DOHH2 (cell line): ENCODE measurements at regions not wholly inside any gene's neighbourhood (a gene's known extent, or its start where the extent isn't known, plus 50 kb on each side); places are given as distances from the start of the nearest gene placed in this dataset.

Experiments used
- H3F3A ChIP-seq: fragments of 200-600 bp; sonication (generic), shearing (Covaris generic); 2 replicates; pipeline ENCODE4 v1.6.0; 2016; ENCODE audit warnings: antibody characterized with exemption, mild to moderate bottlenecking; ENCODE audit not compliant: control insufficient read depth, insufficient read depth
- H3K27ac ChIP-seq: fragments of 200-600 bp; sonication (generic); 2 replicates; pipeline ENCODE4 v1.5.1; 2014; ENCODE audit warnings: low read depth, mild to moderate bottlenecking, low read length, moderate library complexity
- H3K27me3 ChIP-seq: fragments of 200-600 bp; sonication (generic); 2 replicates; pipeline ENCODE4 v1.6.1; 2014; ENCODE audit warnings: mild to moderate bottlenecking, low read length, mixed read lengths; ENCODE audit not compliant: control insufficient read depth
- H3K36me3 ChIP-seq: fragments of 200-600 bp; sonication (generic); 2 replicates; pipeline ENCODE4 v1.6.1; 2014; ENCODE audit warnings: mild to moderate bottlenecking, low read length, moderate library complexity, mixed read lengths; ENCODE audit not compliant: control insufficient read depth
- H3K4me1 ChIP-seq: fragments of 200-600 bp; sonication (generic); 2 replicates; pipeline ENCODE4 v1.6.1; 2014; ENCODE audit warnings: mild to moderate bottlenecking, low read length, mixed read lengths; ENCODE audit not compliant: control insufficient read depth
- H3K4me2 ChIP-seq: fragments of 200-600 bp; sonication (generic); 2 replicates; pipeline ENCODE4 v1.6.0; 2014; ENCODE audit warnings: mild to moderate bottlenecking, low read length, moderate library complexity
- H3K4me3 ChIP-seq: fragments of 200-600 bp; sonication (generic); 2 replicates; pipeline ENCODE4 v1.5.1; 2014; ENCODE audit warnings: mild to moderate bottlenecking, low read length, mixed read lengths
- H3K79me2 ChIP-seq: fragments of 200-600 bp; sonication (generic); 2 replicates; pipeline ENCODE4 v1.6.1; 2014; ENCODE audit warnings: mild to moderate bottlenecking, low read length, mixed read lengths; ENCODE audit not compliant: control insufficient read depth
- H3K9me2 ChIP-seq: fragments of 200-600 bp; sonication (generic); replicated peaks from 2 replicates; pipeline ENCODE4 v1.6.1; 2014; ENCODE audit warnings: mild to moderate bottlenecking, low read length, mixed read lengths; ENCODE audit not compliant: control insufficient read depth
- H3K9me3 ChIP-seq: fragments of 200-600 bp; sonication (generic); 2 replicates; pipeline ENCODE4 v1.6.1; 2014; ENCODE audit warnings: antibody characterized with exemption, low read length, mixed read lengths; ENCODE audit not compliant: control insufficient read depth, insufficient read depth
- H4K20me1 ChIP-seq: fragments of 200-600 bp; sonication (generic); 2 replicates; pipeline ENCODE4 v1.6.0; 2014; ENCODE audit warnings: low read depth, mild to moderate bottlenecking, antibody characterized with exemption, low read length, moderate library complexity; ENCODE audit not compliant: control insufficient read depth, insufficient read depth
- EZH2phosphoT487 ChIP-seq: fragments of 200-600 bp; sonication (generic); IDR thresholded peaks from 2 replicates; pipeline ENCODE4 v1.6.1; 2017; ENCODE audit warnings: borderline replicate concordance, mild to moderate bottlenecking, antibody characterized with exemption, low read length, moderate library complexity, mixed read lengths
- TF ChIP-seq, protein P1 (sequence below): fragments of 200-600 bp; sonication (generic); IDR thresholded peaks from one replicate; pipeline ENCODE4 v1.5.1; 2014; ENCODE audit warnings: antibody characterized with exemption, mild to moderate bottlenecking, low read depth, low read length; ENCODE audit not compliant: poor library complexity, severe bottlenecking

DNA sequence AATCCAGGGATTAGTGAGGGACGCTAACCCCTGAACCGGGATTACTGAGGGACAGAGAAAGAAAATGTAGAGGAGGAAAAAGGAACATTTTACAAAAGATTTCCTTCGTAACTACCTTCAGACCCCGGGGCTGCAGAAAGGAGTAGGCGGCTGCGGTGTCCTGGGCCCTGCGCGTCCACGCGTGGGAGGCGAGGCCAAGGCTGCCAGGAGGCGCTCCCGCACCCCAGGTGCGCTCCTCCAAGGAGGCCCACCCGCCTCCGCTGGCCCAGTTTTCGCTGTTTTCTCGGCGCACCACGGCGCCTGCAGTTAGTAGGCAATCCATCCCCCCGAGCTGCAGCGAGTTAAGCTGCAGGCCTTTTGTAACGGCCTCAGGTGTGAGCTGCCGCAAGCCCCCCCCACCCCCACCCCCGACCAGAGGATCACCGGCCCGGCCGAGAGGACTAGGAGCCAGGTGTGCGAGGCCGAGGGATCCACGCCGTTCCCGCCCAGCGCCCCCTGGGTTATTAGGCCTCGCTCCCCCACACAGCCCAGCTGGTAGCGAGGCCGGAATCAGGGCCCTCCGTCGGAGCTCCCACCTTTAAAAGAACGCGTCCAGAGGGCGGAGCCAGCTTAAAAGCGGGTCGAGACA, 380.3 kb upstream of the ARID1B start:
- Histone ChIP-seq H3K9me2 (no peaks in the 10 kb centered on the region), H3K4me3 (no peak overlapping the region), H3K79me2 (no peaks in the 10 kb centered on the region), H3K27ac (no peak overlapping the region), H3K4me1 (no peaks in the 10 kb centered on the region), H3K9me3 (no peaks in the 10 kb centered on the region), H3F3A (no peaks in the 10 kb centered on the region), H3K4me2 (no peak overlapping the region), H3K27me3 (no peaks in the 10 kb centered on the region), H4K20me1 (no peaks in the 10 kb centered on the region), H3K36me3 (no peaks in the 10 kb centered on the region; the same call in 1 of the 2 replicates)
- TF ChIP-seq, protein P1, sequence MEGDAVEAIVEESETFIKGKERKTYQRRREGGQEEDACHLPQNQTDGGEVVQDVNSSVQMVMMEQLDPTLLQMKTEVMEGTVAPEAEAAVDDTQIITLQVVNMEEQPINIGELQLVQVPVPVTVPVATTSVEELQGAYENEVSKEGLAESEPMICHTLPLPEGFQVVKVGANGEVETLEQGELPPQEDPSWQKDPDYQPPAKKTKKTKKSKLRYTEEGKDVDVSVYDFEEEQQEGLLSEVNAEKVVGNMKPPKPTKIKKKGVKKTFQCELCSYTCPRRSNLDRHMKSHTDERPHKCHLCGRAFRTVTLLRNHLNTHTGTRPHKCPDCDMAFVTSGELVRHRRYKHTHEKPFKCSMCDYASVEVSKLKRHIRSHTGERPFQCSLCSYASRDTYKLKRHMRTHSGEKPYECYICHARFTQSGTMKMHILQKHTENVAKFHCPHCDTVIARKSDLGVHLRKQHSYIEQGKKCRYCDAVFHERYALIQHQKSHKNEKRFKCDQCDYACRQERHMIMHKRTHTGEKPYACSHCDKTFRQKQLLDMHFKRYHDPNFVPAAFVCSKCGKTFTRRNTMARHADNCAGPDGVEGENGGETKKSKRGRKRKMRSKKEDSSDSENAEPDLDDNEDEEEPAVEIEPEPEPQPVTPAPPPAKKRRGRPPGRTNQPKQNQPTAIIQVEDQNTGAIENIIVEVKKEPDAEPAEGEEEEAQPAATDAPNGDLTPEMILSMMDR = no peak
- no peak for TF ChIP-seq EZH2phosphoT487

GRCh38 chr6:156396068-156396771, 381.0 kb upstream of the ARID1B start:
- no peaks in the 10 kb centered on the region for H3F3A ChIP-seq
- no peak overlapping the region for H3K27ac ChIP-seq
- H3K4me1 ChIP-seq = no peaks in the 10 kb centered on the region
- TF ChIP-seq, protein P1 = no peak
- no peak for TF ChIP-seq EZH2phosphoT487
- no peak overlapping the region for H3K4me2 ChIP-seq
- H4K20me1 ChIP-seq = no peaks in the 10 kb centered on the region
- no peaks in the 10 kb centered on the region for H3K9me2 ChIP-seq
- H3K4me3 ChIP-seq = no peak overlapping the region
- H3K27me3 ChIP-seq = no peaks in the 10 kb centered on the region
- H3K36me3 ChIP-seq = no peaks in the 10 kb centered on the region; the same call in 1 of the 2 replicates
- no peaks in the 10 kb centered on the region for H3K9me3 ChIP-seq
- H3K79me2 ChIP-seq = no peaks in the 10 kb centered on the region

DNA sequence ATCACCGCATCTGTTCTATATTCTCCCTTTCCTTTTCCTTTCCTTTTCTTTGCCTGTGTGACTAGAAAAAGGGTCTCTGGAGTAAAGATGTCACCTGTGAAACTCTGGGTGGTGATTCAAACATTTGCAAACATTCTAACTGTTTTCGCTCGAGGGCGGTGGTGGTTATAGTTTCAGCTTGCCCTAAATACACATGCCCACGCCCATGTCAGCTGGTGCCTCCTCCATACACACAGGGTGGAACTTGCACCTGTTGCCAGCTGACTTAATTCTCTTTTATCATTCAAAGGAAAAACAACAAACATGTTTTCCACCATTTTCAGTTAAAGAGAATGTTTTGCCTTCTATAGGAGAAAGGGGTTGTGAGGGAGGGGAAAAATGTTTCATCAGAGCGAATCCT, 381.9 kb upstream of the ARID1B start:
- no peaks in the 10 kb centered on the region for H3F3A ChIP-seq
- H3K36me3 ChIP-seq = no peaks in the 10 kb centered on the region; the same call in 1 of the 2 replicates
- no peaks in the 10 kb centered on the region for H4K20me1 ChIP-seq
- H3K9me3 ChIP-seq = no peaks in the 10 kb centered on the region
- no peak for TF ChIP-seq EZH2phosphoT487
- TF ChIP-seq, protein P1 = no peak
- no peaks in the 10 kb centered on the region for H3K9me2 ChIP-seq
- H3K4me1 ChIP-seq = no peaks in the 10 kb centered on the region
- H3K27ac ChIP-seq = no peak overlapping the region
- no peaks in the 10 kb centered on the region for H3K79me2 ChIP-seq
- H3K27me3 ChIP-seq = no peaks in the 10 kb centered on the region
- H3K4me2 ChIP-seq = no peak overlapping the region
- H3K4me3 ChIP-seq = no peak overlapping the region
